BJ (cell line): ENCODE measurements at regions not wholly inside any gene's neighbourhood (a gene's known extent, or its start where the extent isn't known, plus 50 kb on each side); places are given as distances from the start of the nearest gene placed in this dataset.

Experiments
- CTCF ChIA-PET: fragments of 350-600 bp; formaldehyde crosslinking; extraction: SDS; loops from one replicate; lab custom pipeline; 2021; ENCODE audit warnings: antibody characterized with exemption, inconsistent platforms; lab: Yijun Ruan, JAX
- POLR2A ChIA-PET: fragments of 300-600 bp; sonication (Branson Sonifier 250); formaldehyde crosslinking; extraction: SDS; loops from one replicate; lab custom pipeline; 2021; ENCODE audit warnings: antibody characterized with exemption; lab: Charles Lee
- DNase-seq: peaks from one replicate; pipeline ENCODE4 v3.0.0-alpha.2; 2011; ENCODE audit warnings: low read depth
- H3K27me3 ChIP-seq: 2 replicates; pipeline ENCODE4 v1.6.0; 2011; ENCODE audit warnings: low read length; ENCODE audit not compliant: control insufficient read depth, insufficient read depth
- H3K36me3 ChIP-seq: 2 replicates; pipeline ENCODE4 v1.5.1; 2011; ENCODE audit warnings: low read length; ENCODE audit not compliant: control insufficient read depth, insufficient read depth
- H3K4me3 ChIP-seq: 2 replicates; pipeline ENCODE4 v1.5.1; 2011; ENCODE audit warnings: low read depth, mild to moderate bottlenecking, control low read depth, low read length
- CTCF ChIP-seq: IDR thresholded peaks from 2 replicates; pipeline ENCODE4 v1.5.1; 2011; ENCODE audit warnings: low read depth, mild to moderate bottlenecking, control low read depth, inconsistent platforms, low read length, moderate library complexity; ENCODE audit not compliant: insufficient read depth

- ChIA-PET CTCF (no interaction called here), POLR2A (no interaction called here)
- no peaks in the 10 kb centered on the region for H3K27me3 ChIP-seq
- H3K36me3 ChIP-seq = no peaks in the 10 kb centered on the region
- no peak for TF ChIP-seq CTCF
- no peak for DNase-seq
- H3K4me3 ChIP-seq = no peak overlapping the region
Observed at GRCh38 chr1:195065437-195065836, 1542.8 kb downstream of the KCNT2 start.

- H3K27me3 ChIP-seq = no peaks in the 10 kb centered on the region
- DNase-seq = no peak
- POLR2A ChIA-PET = no interaction called here
- no peak for TF ChIP-seq CTCF
- no peaks in the 10 kb centered on the region for H3K36me3 ChIP-seq
- no peak overlapping the region for H3K4me3 ChIP-seq
- CTCF ChIA-PET = no interaction called here
Observed at GRCh38 chr1:195064358-195064757, 1543.9 kb downstream of the KCNT2 start.

GRCh38 chr1:195054217-195054687, 1554.0 kb downstream of the KCNT2 start:
- ChIA-PET CTCF (interaction anchor here (1.0 kb wide), 1 partner anchor 16 kb away, joined by 3 read pairs; no protein-coding TSS in a partner anchor), POLR2A (no interaction called here)
- no peaks in the 10 kb centered on the region for H3K36me3 ChIP-seq
- H3K27me3 ChIP-seq = no peaks in the 10 kb centered on the region
- no peak for TF ChIP-seq CTCF
- no peak for DNase-seq
- H3K4me3 ChIP-seq = no peak overlapping the region

- ChIA-PET CTCF (no interaction called here), POLR2A (no interaction called here)
- Histone ChIP-seq H3K36me3 (no peaks in the 10 kb centered on the region), H3K4me3 (no peak overlapping the region), H3K27me3 (no peaks in the 10 kb centered on the region)
- DNase-seq = no peak
- TF ChIP-seq CTCF = no peak
Observed at GRCh38 chr1:195053478-195053877, 1554.8 kb downstream of the KCNT2 start.

GRCh38 chr1:195047772-195048171, 1560.5 kb downstream of the KCNT2 start:
- Histone ChIP-seq H3K4me3 (no peak overlapping the region), H3K36me3 (no peaks in the 10 kb centered on the region), H3K27me3 (no peaks in the 10 kb centered on the region)
- DNase-seq = no peak
- ChIA-PET POLR2A (no interaction called here), CTCF (no interaction called here)
- no peak for TF ChIP-seq CTCF
